ENCODE measurements at regions not wholly inside any gene's neighbourhood (a gene's known extent, or its start where the extent isn't known, plus 50 kb on each side); places are given as distances from the start of the nearest gene placed in this dataset.
"Not testable (repeated sequence)": the region's sequence is repeated elsewhere in the genome, so short reads cannot be mapped to it uniquely, and the experiment has no call there.

GRCh38 chr9:71604197-71605063, 163.9 kb downstream of the CEMIP2 start:
- Histone ChIP-seq H3K27ac (peak overlapping the region; percentile 54 to 56), H3K4me1 (peaks cover 17% of the 10 kb centered on the region), H3K9me3 (no peaks in the 10 kb centered on the region; the same call in 2 of the 3 replicates), H3K4me2 (peak overlapping the region; percentile 9; the same call in 1 of the 3 replicates), H3K4me3 (no peak overlapping the region)
- WGBS (ENCODE audit: missing lambda C conversion rate) = 56% methylated on average over 5 of the region's 5 CpGs
- ATAC-seq (peak; percentile 89 to 99), DNase-seq (ENCODE audit: low read depth in 1 of 2, low spot score in 1 of 2) (peak; percentile 44 to 78), FAIRE-seq (no peak)
- ChIA-PET CTCF (interaction anchor here (0.6 to 4.4 kb wide), 51 partner anchors 8 to 251 kb away, joined by 3 to 47 read pairs (median 5); partner anchors contain the start of gene CEMIP2), POLR2A (interaction anchor here (0.6 kb wide), 1 partner anchor 68 kb away, joined by 3 read pairs; no protein-coding TSS in a partner anchor)
- TF ChIP-seq, protein P1, sequence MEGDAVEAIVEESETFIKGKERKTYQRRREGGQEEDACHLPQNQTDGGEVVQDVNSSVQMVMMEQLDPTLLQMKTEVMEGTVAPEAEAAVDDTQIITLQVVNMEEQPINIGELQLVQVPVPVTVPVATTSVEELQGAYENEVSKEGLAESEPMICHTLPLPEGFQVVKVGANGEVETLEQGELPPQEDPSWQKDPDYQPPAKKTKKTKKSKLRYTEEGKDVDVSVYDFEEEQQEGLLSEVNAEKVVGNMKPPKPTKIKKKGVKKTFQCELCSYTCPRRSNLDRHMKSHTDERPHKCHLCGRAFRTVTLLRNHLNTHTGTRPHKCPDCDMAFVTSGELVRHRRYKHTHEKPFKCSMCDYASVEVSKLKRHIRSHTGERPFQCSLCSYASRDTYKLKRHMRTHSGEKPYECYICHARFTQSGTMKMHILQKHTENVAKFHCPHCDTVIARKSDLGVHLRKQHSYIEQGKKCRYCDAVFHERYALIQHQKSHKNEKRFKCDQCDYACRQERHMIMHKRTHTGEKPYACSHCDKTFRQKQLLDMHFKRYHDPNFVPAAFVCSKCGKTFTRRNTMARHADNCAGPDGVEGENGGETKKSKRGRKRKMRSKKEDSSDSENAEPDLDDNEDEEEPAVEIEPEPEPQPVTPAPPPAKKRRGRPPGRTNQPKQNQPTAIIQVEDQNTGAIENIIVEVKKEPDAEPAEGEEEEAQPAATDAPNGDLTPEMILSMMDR (IDR thresholded peaks at IDR 0.05) = peak; percentile 90
- TF ChIP-seq ESRRA (IDR thresholded peaks at IDR 0.05; ENCODE audit: borderline replicate concordance, low read length) = no peak
- TF ChIP-seq ZC3H11A (IDR thresholded peaks at IDR 0.05) = no peak
- peak; percentile 97 for TF ChIP-seq SMC3 (IDR thresholded peaks at IDR 0.05)
- TF ChIP-seq TFCP2L1 (CRISPR knock-in tag; IDR thresholded peaks at IDR 0.05) = no peak
- no peak for TF ChIP-seq MYC (IDR thresholded peaks at IDR 0.05; ENCODE audit: borderline replicate concordance, low read length)
- no peak for TF ChIP-seq FOSL2 (IDR thresholded peaks at IDR 0.05)
- no peak for TF ChIP-seq FOSL2 (CRISPR knock-in tag; IDR thresholded peaks at IDR 0.05)
- TF ChIP-seq ZFP36 (IDR thresholded peaks at IDR 0.05; ENCODE audit: borderline replicate concordance, partially characterized antibody) = no peak
- no peak for TF ChIP-seq NPAS2 (CRISPR knock-in tag; IDR thresholded peaks at IDR 0.05; ENCODE audit: borderline replicate concordance)
- TF ChIP-seq RAD21 (conservative IDR thresholded peaks at IDR 0.05 in 1 of 2, IDR thresholded peaks at IDR 0.05 in 1 of 2) = peak; percentile 94

DNA sequence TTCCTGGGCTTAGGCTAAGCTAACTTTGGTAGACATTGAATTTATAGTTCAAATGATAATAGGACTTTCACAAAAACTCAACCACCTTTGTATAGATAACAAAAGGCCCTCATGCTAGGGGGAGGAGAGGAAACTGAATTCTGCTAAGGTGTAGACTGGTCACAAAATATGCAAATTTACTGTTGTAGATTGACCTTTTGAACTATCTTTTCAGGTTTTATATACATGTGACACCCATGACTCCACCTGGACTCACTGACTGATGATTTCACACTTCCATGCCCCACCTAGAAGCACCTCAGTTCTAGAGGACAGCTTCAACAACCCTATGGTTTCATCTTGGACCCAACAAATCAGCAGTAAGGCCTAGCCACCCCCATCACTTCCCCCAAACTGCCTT, 165.7 kb downstream of the CEMIP2 start:
- H3K4me2 ChIP-seq = no peak overlapping the region
- CTCF ChIA-PET = interaction anchor here (1.0 to 4.4 kb wide), 5 partner anchors 79 to 166 kb away, joined by 3 to 47 read pairs (median 3); partner anchors contain the start of gene CEMIP2
- no peak for DNase-seq (ENCODE audit: low read depth in 1 of 2, low spot score in 1 of 2)
- H3K27ac ChIP-seq = no peak overlapping the region
- no peak overlapping the region for H3K4me3 ChIP-seq
- no peak for TF ChIP-seq HDAC2 (IDR thresholded peaks at IDR 0.05)
- no peak for TF ChIP-seq KDM1A (IDR thresholded peaks at IDR 0.05; ENCODE audit: low read depth)
- TF ChIP-seq POLR2A (IDR thresholded peaks at IDR 0.05; ENCODE audit: low read length) = no peak
- no peak for TF ChIP-seq EHMT2 (IDR thresholded peaks at IDR 0.05; ENCODE audit: low read depth)
- TF ChIP-seq, protein P2, sequence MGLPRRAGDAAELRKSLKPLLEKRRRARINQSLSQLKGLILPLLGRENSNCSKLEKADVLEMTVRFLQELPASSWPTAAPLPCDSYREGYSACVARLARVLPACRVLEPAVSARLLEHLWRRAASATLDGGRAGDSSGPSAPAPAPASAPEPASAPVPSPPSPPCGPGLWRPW (IDR thresholded peaks at IDR 0.05) = no peak
- TF ChIP-seq GATA3 (IDR thresholded peaks at IDR 0.05; ENCODE audit: borderline replicate concordance) = no peak
- TF ChIP-seq FOSL2 (IDR thresholded peaks at IDR 0.05) = no peak
- TF ChIP-seq FOSL2 (CRISPR knock-in tag; IDR thresholded peaks at IDR 0.05) = no peak
- TF ChIP-seq, protein P3, sequence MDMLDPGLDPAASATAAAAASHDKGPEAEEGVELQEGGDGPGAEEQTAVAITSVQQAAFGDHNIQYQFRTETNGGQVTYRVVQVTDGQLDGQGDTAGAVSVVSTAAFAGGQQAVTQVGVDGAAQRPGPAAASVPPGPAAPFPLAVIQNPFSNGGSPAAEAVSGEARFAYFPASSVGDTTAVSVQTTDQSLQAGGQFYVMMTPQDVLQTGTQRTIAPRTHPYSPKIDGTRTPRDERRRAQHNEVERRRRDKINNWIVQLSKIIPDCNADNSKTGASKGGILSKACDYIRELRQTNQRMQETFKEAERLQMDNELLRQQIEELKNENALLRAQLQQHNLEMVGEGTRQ (IDR thresholded peaks at IDR 0.05) = no peak
- TF ChIP-seq TP53 (CRISPR knock-in tag; IDR thresholded peaks at IDR 0.05) = no peak
- no peak for TF ChIP-seq SREBF2 (IDR thresholded peaks at IDR 0.05)
- TF ChIP-seq E2F6 (IDR thresholded peaks at IDR 0.05; ENCODE audit: borderline replicate concordance, low read depth) = no peak
- no peak for TF ChIP-seq ZFP36 (IDR thresholded peaks at IDR 0.05; ENCODE audit: borderline replicate concordance, partially characterized antibody)
- TF ChIP-seq, protein P4, sequence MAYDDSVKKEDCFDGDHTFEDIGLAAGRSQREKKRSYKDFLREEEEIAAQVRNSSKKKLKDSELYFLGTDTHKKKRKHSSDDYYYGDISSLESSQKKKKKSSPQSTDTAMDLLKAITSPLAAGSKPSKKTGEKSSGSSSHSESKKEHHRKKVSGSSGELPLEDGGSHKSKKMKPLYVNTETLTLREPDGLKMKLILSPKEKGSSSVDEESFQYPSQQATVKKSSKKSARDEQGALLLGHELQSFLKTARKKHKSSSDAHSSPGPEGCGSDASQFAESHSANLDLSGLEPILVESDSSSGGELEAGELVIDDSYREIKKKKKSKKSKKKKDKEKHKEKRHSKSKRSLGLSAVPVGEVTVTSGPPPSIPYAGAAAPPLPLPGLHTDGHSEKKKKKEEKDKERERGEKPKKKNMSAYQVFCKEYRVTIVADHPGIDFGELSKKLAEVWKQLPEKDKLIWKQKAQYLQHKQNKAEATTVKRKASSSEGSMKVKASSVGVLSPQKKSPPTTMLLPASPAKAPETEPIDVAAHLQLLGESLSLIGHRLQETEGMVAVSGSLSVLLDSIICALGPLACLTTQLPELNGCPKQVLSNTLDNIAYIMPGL (CRISPR knock-in tag; IDR thresholded peaks at IDR 0.05; ENCODE audit: borderline replicate concordance) = no peak
- ATAC-seq = no peak
- no peak for FAIRE-seq
- H3K4me1 ChIP-seq = peaks cover 7% of the 10 kb centered on the region
- POLR2A ChIA-PET = interaction anchor here (0.7 kb wide), 1 partner anchor 50 kb away, joined by 3 read pairs; no protein-coding TSS in a partner anchor
- H3K9me3 ChIP-seq = no peaks in the 10 kb centered on the region; the same call in 2 of the 3 replicates

GRCh38 chr9:71595762-71596161, 172.6 kb downstream of the CEMIP2 start:
- DNase-seq (ENCODE audit: low read depth in 1 of 2, low spot score in 1 of 2); H3K9me3 ChIP-seq; POLR2A ChIA-PET; H3K4me3 ChIP-seq; H3K4me2 ChIP-seq; FAIRE-seq; H3K27ac ChIP-seq; ATAC-seq; H3K4me1 ChIP-seq: not testable (repeated sequence)
- CTCF ChIA-PET = interaction anchor here (4.0 kb wide), 1 partner anchor 9 kb away, joined by 21 read pairs; no protein-coding TSS in a partner anchor
- WGBS (ENCODE audit: missing lambda C conversion rate) = 64% methylated on average over 12 of the region's 12 CpGs

Data from A549 (cell line).